GM18511 (cell line): ENCODE measurements at regions not wholly inside any gene's neighbourhood (a gene's known extent, or its start where the extent isn't known, plus 50 kb on each side); places are given as distances from the start of the nearest gene placed in this dataset.
"Not testable (repeated sequence)": the region's sequence is repeated elsewhere in the genome, so short reads cannot be mapped to it uniquely, and the experiment has no call there.

Source experiments
- ATAC-seq: cut with Tn5 transposase; IDR thresholded peaks from one replicate; pipeline ENCODE4 v1.9.1; 2021; ENCODE audit warnings: mild to moderate bottlenecking, moderate library complexity; ENCODE audit not compliant: unreplicated experiment

DNA sequence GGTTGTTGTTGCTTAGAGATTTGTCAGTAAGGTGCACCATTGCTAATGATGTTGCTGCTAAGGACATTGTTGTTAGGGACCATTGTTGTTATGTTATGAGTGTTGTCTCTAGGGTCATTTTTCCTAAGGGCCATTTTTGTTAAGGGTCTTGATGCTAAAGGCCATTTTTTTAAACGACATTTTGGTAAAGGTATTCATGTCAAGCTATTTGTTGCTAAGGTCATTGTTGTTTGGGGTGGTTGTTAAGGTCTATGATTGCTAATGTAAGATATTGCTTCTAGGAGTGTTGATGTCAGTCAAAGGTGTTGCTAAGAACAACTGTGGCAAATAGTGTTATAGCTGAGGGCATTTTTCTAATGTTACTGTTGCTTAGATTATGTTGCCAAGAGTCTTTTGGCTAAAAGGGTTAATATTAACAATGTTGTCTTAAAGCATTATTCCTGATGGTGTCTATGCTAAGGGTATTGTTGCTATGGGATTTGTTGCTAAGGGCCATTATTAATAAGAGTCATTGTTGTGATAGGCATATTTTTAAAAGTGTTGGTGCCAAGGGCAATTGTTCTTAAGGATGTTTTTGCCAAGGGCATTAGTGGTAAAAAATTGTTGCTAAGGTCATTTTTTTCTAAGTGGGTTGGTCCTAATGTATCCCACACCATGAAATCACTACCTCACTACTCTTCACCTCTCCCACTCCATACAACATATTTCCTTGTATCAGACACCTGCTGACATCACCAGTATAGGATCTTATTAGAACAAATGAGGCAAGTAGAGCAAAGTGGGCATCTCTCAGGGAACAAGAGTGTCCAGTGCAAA is 56.2 kb downstream of the SPATA31A6 start:
- not testable (repeated sequence) for ATAC-seq

DNA sequence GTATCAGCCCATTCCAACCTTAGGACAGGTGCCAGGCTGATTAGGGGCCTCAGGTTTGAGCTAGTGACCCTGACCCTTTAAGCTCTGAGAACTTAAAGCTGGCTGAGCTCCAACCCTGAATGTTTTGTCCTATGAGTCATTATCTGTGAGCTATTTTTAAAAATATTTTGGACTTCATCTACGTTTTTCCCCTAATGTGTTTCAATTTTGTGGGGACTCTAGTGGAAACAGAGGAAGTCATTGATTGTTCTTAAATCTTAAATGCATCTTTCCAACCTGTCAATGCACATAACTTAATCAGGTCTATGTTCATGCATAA is 56.8 kb downstream of the SPATA31A6 start:
- not testable (repeated sequence) for ATAC-seq

DNA sequence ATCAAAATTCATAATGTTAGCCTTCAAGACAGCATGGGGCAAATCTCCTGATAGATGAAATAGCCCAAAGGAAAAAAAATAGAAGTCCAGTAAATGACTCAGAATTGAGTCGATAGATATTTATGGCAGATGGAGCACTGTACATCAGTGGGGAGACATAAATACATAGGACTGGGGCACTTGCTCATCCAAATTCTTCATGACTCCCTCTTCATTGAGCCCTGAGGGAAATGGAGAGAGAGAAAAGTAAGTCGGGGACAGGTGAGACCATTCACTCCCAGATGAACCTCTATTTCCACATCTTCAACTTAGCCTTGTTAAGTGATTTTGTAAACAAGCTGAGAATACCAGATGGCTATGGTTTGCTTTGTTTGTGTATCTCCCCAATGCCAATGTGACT is 59.8 kb downstream of the SPATA31A6 start:
- not testable (repeated sequence) for ATAC-seq

GRCh38 chr9:42243822-42244221 is 60.4 kb downstream of the SPATA31A6 start:
- not testable (repeated sequence) for ATAC-seq

DNA sequence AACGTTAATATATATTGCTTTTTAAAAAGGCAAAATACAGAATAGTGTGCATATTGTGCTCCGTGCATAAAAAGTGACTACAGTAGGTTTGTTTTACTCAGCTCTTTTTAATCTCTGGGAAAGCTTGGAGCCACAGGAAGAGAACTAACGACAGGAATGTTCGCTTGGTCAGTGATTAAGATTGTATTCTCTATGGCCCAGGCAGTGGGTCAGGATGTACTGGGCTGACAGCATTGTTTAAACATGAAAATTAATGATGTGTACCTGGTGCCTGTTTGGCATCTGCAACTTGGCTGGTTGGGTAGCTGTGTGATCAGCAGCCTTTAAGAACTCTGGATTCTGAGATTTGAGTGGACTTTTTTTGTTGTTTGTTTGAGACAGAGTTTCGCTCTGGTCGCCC is 85.3 kb downstream of the SPATA31A6 start:
- ATAC-seq = not testable (repeated sequence)

DNA sequence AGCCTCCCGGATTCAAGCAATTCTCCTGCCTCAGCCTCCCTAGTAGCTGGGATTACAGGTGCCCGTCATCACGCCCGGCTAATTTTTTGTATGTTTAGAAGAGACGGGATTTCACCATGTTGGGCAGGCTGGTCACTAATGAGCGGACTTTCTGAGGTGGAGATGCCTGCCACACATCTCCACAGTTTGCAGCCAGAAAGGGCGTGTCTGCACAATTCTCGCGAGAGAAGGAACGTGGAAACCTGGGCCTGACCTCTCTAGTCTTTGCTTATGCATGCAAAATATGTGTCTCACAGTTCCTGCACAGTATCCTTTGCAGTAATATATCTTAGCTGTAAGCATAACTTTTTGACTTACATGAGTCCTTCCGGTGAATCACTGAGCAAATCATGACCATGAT is 85.7 kb downstream of the SPATA31A6 start:
- not testable (repeated sequence) for ATAC-seq

DNA sequence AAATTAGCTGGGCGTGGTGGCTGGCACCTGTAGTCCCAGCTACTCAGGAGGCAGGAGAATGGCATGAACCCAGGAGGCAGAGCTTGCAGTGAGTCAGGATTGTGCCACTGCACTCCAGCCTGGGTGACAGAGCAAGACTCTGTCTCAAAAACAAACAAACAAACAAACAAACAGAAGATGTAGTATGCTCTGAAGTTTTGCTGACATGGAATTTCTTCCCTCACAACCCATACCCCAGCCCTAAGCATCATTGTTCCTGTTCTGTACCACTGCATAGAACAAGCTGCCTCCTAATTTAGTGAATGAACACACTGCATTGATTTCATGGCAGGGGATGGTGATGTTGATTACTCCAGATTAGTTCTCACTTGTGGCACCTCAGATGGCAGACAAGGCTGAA is 89.7 kb downstream of the SPATA31A6 start:
- ATAC-seq = not testable (repeated sequence)

- no peak for ATAC-seq
Observed at GRCh38 chr9:42275141-42275540, 91.7 kb downstream of the SPATA31A6 start.

- ATAC-seq = not testable (repeated sequence)
Observed at GRCh38 chr9:42282531-42283178, 99.2 kb downstream of the SPATA31A6 start.

- not testable (repeated sequence) for ATAC-seq
Observed at GRCh38 chr9:42283179-42283543, 99.7 kb downstream of the SPATA31A6 start.

- not testable (repeated sequence) for ATAC-seq
Observed at GRCh38 chr9:42286145-42286845, 102.8 kb downstream of the SPATA31A6 start.

DNA sequence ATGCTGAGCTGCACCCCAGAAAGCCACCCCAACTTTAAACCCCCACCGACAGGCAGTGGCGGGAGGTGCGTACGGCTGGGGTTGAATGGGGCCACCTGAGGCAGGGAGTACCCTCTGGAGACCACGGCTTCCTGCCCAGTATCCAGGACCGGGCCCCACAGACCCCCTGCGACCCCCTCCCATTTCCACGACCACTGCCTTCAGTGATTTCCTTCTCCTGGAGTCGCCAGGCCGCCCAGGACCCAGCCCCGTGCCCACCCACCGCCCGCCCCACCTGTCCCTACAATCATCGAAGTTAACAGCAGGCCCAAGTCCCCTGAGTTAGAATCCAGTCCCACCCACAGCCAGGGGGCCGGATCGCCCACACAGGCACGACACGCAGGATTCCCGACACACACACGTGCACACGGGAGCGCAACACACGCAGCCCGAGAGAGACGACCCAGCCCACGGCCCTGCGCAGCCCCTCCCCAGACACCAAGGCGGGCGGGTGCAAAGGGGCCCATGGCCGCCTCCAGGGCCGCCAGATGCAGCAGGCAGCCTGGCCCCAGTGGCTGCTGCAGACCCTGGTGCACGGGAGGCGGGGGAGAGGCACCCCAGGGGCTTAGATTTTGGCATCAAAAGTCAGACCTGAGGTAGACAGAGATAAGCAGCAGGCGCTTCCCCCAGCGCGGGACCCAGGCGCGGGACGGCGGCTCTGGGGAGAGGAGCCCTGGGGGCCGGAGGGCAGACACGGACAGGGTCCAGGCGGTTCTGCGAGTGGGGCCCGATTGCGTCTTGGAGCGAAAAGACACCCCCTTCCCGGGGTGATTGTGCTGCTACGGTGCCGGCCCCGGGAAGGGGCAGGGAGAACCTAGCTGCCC is 104.8 kb downstream of the SPATA31A6 start:
- ATAC-seq = not testable (repeated sequence)

DNA sequence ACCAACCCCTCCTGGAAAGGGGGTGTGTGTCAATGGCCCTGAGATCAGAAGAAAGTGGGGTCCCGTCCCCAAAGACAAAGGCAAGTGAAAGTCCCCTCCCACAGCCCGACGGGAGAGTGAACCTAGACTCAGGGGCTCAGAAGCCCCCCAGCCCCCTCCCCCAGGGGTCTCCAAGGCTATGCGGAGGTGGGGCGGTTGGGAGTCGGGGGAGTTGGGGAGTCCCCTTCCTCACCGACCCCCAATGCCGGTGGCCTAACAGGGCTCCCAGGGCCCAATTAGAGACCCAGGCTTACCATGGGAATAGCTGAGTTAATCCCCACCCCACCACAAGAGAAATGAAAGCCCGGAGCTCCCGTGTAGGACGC is 105.4 kb downstream of the SPATA31A6 start:
- ATAC-seq = not testable (repeated sequence)

GRCh38 chr9:42300124-42300523 is 116.7 kb downstream of the SPATA31A6 start:
- ATAC-seq = not testable (repeated sequence)

DNA sequence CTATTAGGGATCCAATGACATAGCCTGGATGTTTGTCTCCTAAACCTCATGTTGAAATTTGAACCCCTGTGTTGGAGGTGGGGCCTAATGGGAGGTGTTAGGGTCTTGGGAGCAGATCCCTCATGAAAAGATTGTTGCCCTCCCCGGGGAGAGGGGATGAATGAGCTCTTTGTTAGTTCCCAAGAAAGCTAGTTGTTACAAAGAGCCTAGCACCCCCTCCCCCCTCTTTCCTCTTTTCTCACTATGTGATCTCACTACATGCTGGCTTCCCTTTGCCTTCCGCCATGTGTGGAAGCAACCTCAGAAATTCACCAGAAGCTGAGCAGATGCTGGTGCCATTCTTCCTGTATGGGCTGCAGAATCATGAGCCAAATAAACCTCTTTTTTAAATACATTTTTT is 123.2 kb downstream of the SPATA31A6 start:
- ATAC-seq = not testable (repeated sequence)

- ATAC-seq = not testable (repeated sequence)
Observed at GRCh38 chr9:42307449-42307848, 124.0 kb downstream of the SPATA31A6 start.

GRCh38 chr9:42310972-42311371 is 127.5 kb downstream of the SPATA31A6 start:
- ATAC-seq = not testable (repeated sequence)

DNA sequence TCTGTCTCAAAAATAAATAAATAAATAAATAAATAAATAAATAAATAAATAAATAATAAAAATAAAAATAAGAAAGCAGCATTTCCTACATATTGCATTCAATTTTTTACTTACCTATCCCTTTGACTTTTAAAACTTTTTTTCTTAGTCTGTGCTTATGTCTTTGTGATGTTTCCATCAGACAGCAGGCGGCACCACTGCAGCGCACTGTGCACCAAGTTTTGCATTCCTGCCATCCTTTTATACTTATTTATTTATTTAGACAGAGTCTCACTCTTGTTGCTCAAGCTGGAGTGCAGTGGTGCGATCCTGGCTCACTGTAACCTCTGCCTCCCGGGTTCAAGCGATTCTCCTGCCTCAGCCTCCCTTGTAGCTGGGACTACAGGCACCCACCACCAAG is 132.6 kb downstream of the SPATA31A6 start:
- not testable (repeated sequence) for ATAC-seq

DNA sequence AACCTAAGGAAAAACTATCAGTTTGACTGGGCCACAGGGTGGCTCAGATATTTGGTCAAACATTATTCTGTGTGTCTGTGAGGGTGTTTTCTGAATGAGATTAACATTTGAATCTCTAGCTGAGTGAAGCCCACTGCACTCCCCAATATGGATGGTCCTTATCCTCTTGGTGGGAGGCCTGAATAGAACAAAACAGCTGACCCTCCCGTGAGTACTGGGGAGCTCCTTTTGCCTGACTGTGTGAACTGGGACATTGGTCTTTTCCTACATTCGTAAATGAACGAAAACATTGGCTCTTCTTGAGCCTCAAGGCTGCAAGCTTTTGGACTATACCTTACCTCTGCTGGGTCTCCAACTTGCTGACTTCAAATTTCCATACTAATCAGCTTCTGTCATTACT is 134.2 kb downstream of the SPATA31A6 start:
- ATAC-seq = not testable (repeated sequence)

- ATAC-seq = not testable (repeated sequence)
Observed at GRCh38 chr9:42323084-42323809, 139.8 kb downstream of the SPATA31A6 start.
